Right kidney (tissue), 1 donor: ENCODE measurements at regions not wholly inside any gene's neighbourhood (a gene's known extent, or its start where the extent isn't known, plus 50 kb on each side); places are given as distances from the start of the nearest gene placed in this dataset.
"Not testable (repeated sequence)": the region's sequence is repeated elsewhere in the genome, so short reads cannot be mapped to it uniquely, and the experiment has no call there.

Experiments used
- DNase-seq: peaks from one replicate; pipeline ENCODE4 v3.0.0-alpha.2; 2016

- DNase-seq: no peak
These were observed 499.1 kb downstream of the NFIB start for GRCh38 chr9:13814647-13815400.

- no peak for DNase-seq
These were observed 502.1 kb downstream of the NFIB start for GRCh38 chr9:13811876-13812275.

GRCh38 chr9:13810510-13810909 lies 503.4 kb downstream of the NFIB start:
- no peak for DNase-seq

- DNase-seq: no peak
These were observed 504.5 kb downstream of the NFIB start for GRCh38 chr9:13809401-13809800.

GRCh38 chr9:13807118-13807517 lies 506.8 kb downstream of the NFIB start:
- no peak for DNase-seq

GRCh38 chr9:13806714-13807113 lies 507.2 kb downstream of the NFIB start:
- DNase-seq: no peak

- DNase-seq: no peak
These were observed 508.4 kb downstream of the NFIB start for GRCh38 chr9:13805546-13805945.

GRCh38 chr9:13804532-13804931 lies 509.4 kb downstream of the NFIB start:
- DNase-seq: no peak

- no peak for DNase-seq
These were observed 513.2 kb downstream of the NFIB start for GRCh38 chr9:13800776-13801175.

GRCh38 chr9:13797701-13798100 lies 516.2 kb downstream of the NFIB start:
- DNase-seq: not testable (repeated sequence)

GRCh38 chr9:13791816-13792215 lies 512.3 kb upstream of the MPDZ start:
- no peak for DNase-seq

GRCh38 chr9:13790055-13790454 lies 510.6 kb upstream of the MPDZ start:
- DNase-seq: no peak

GRCh38 chr9:13787234-13787833 lies 507.8 kb upstream of the MPDZ start:
- peak; percentile 20 for DNase-seq

GRCh38 chr9:13786711-13787110 lies 507.2 kb upstream of the MPDZ start:
- DNase-seq: no peak

- DNase-seq: no peak
These were observed 506.6 kb upstream of the MPDZ start for GRCh38 chr9:13786131-13786530.

GRCh38 chr9:13779106-13779505 lies 499.6 kb upstream of the MPDZ start:
- DNase-seq: no peak

GRCh38 chr9:13778631-13779030 lies 499.1 kb upstream of the MPDZ start:
- no peak for DNase-seq

- no peak for DNase-seq
These were observed 491.5 kb upstream of the MPDZ start for GRCh38 chr9:13770956-13771355.

- no peak for DNase-seq
These were observed 490.1 kb upstream of the MPDZ start for GRCh38 chr9:13769641-13770040.

- no peak for DNase-seq
These were observed 489.5 kb upstream of the MPDZ start for GRCh38 chr9:13769006-13769405.

GRCh38 chr9:13762209-13762608 lies 482.7 kb upstream of the MPDZ start:
- no peak for DNase-seq

GRCh38 chr9:13759551-13759950 lies 480.1 kb upstream of the MPDZ start:
- DNase-seq: no peak

GRCh38 chr9:13758936-13759335 lies 479.4 kb upstream of the MPDZ start:
- peak; percentile 42 for DNase-seq

GRCh38 chr9:13756943-13757342 lies 477.5 kb upstream of the MPDZ start:
- no peak for DNase-seq
